H9 (cell line): ENCODE measurements at regions not wholly inside any gene's neighbourhood (a gene's known extent, or its start where the extent isn't known, plus 50 kb on each side); places are given as distances from the start of the nearest gene placed in this dataset.

ENCODE experiments used
- DNase-seq: peaks from one replicate; pipeline ENCODE4 v3.0.0-alpha.2; 2017
- H2AFZ ChIP-seq: one replicate; pipeline ENCODE4 v1.6.1; 2013; ENCODE audit warnings: mild to moderate bottlenecking, low read length, control low read depth, moderate library complexity
- H2AK5ac ChIP-seq: 2 replicates; pipeline ENCODE4 v1.6.1; 2013; ENCODE audit warnings: low read length, control low read depth, mixed read lengths; ENCODE audit not compliant: insufficient read length
- H2BK120ac ChIP-seq: one replicate; pipeline ENCODE4 v1.6.1; 2013; ENCODE audit warnings: low read depth, mild to moderate bottlenecking, low read length, control low read depth, inconsistent platforms; ENCODE audit not compliant: poor library complexity, severe bottlenecking
- H2BK12ac ChIP-seq: 2 replicates; pipeline ENCODE4 v1.6.1; 2013; ENCODE audit warnings: low read length, control low read depth, mixed read lengths, low read depth; ENCODE audit not compliant: insufficient read length
- H2BK15ac ChIP-seq: 2 replicates; pipeline ENCODE4 v1.6.1; 2013; ENCODE audit warnings: low read depth, low read length, control low read depth
- H2BK20ac ChIP-seq: one replicate; pipeline ENCODE4 v1.6.1; 2013; ENCODE audit warnings: low read depth, mild to moderate bottlenecking, low read length, control low read depth, inconsistent platforms; ENCODE audit not compliant: poor library complexity, severe bottlenecking
- H2BK5ac ChIP-seq: 2 replicates; pipeline ENCODE4 v1.6.1; 2013; ENCODE audit warnings: low read length, control low read depth, mixed read lengths; ENCODE audit not compliant: insufficient read length
- H3K14ac ChIP-seq: 2 replicates; pipeline ENCODE4 v1.6.1; 2013; ENCODE audit warnings: low read length, control low read depth; ENCODE audit not compliant: insufficient read depth
- H3K18ac ChIP-seq: 2 replicates; pipeline ENCODE4 v1.6.1; 2013; ENCODE audit warnings: low read depth, mild to moderate bottlenecking, mixed read lengths, low read length, control low read depth; ENCODE audit not compliant: insufficient read length
- H3K23ac ChIP-seq: 2 replicates; pipeline ENCODE4 v1.6.1; 2013; ENCODE audit warnings: low read length, control low read depth, mixed read lengths, low read depth; ENCODE audit not compliant: insufficient read length
- H3K23me2 ChIP-seq: 2 replicates; pipeline ENCODE4 v1.6.1; 2013; ENCODE audit warnings: low read depth, mild to moderate bottlenecking, mixed read lengths, low read length, control low read depth; ENCODE audit not compliant: insufficient read length, poor library complexity, severe bottlenecking
- H3K27ac ChIP-seq: 2 replicates; pipeline ENCODE4 v1.5.1; 2013; ENCODE audit warnings: low read length, control low read depth, mixed read lengths, low read depth; ENCODE audit not compliant: insufficient read length
- H3K27me3 ChIP-seq: 2 replicates; pipeline ENCODE4 v1.6.1; 2013; ENCODE audit warnings: low read length, control low read depth, inconsistent platforms; ENCODE audit not compliant: insufficient read depth
- H3K4ac ChIP-seq: 2 replicates; pipeline ENCODE4 v1.6.1; 2013; ENCODE audit warnings: low read depth, mild to moderate bottlenecking, control low read depth, inconsistent platforms, low read length, moderate library complexity
- H3K4me1 ChIP-seq: 2 replicates; pipeline ENCODE4 v1.6.1; 2013; ENCODE audit warnings: low read length, control low read depth, inconsistent platforms; ENCODE audit not compliant: insufficient read depth
- H3K4me2 ChIP-seq: 2 replicates; pipeline ENCODE4 v1.6.1; 2013; ENCODE audit warnings: low read length, control low read depth, mixed read lengths; ENCODE audit not compliant: insufficient read length, insufficient read depth
- H3K56ac ChIP-seq: 2 replicates; pipeline ENCODE4 v1.6.1; 2013; ENCODE audit warnings: low read depth, mild to moderate bottlenecking, mixed read lengths, low read length, control low read depth; ENCODE audit not compliant: insufficient read length
- H3K79me1 ChIP-seq: 2 replicates; pipeline ENCODE4 v1.6.1; 2013; ENCODE audit warnings: low read depth, mild to moderate bottlenecking, moderate library complexity, low read length, control low read depth, inconsistent platforms; ENCODE audit not compliant: insufficient read depth, poor library complexity, severe bottlenecking
- H3K79me2 ChIP-seq: 2 replicates; pipeline ENCODE4 v1.6.1; 2013; ENCODE audit warnings: low read length, control low read depth, inconsistent platforms; ENCODE audit not compliant: insufficient read depth
- H3K9ac ChIP-seq: 2 replicates; pipeline ENCODE4 v1.6.1; 2013; ENCODE audit warnings: low read length, control low read depth, mixed read lengths; ENCODE audit not compliant: insufficient read length; ENCODE audit errors: extremely low read depth
- H3K9me3 ChIP-seq: one replicate; pipeline ENCODE4 v1.6.1; 2013; ENCODE audit warnings: low read depth, low read length, inconsistent platforms; ENCODE audit not compliant: control insufficient read depth
- H3T11ph ChIP-seq: one replicate; pipeline ENCODE4 v1.6.1; 2013; ENCODE audit warnings: mild to moderate bottlenecking, low read length, control low read depth, inconsistent platforms
- H4K20me1 ChIP-seq: one replicate; pipeline ENCODE4 v1.6.1; 2013; ENCODE audit not compliant: control insufficient read depth, insufficient read length, insufficient read depth
- H4K5ac ChIP-seq: 2 replicates; pipeline ENCODE4 v1.6.1; 2013; ENCODE audit warnings: low read depth, mild to moderate bottlenecking, mixed read lengths, low read length, control low read depth; ENCODE audit not compliant: insufficient read length
- H4K8ac ChIP-seq: replicated peaks from 2 replicates; pipeline ENCODE4 v1.6.1; 2013; ENCODE audit warnings: low read length, control low read depth, mixed read lengths, low read depth; ENCODE audit not compliant: insufficient read length
- H4K91ac ChIP-seq: 2 replicates; pipeline ENCODE4 v1.6.1; 2013; ENCODE audit warnings: low read depth, mild to moderate bottlenecking, moderate library complexity, mixed read lengths, low read length, control low read depth; ENCODE audit not compliant: insufficient read length
- H3K27ac Mint-ChIP-seq, 3 experiments: 2 replicates in 2 of 3; 3 replicates in 1 of 3; pipeline ENCODE4 v1.8.0; 2020 to 2021; ENCODE audit warnings: mixed read lengths in 3 of 3, mild to moderate bottlenecking in 1 of 3, moderate library complexity in 1 of 3
- H3K27me3 Mint-ChIP-seq: 2 replicates; pipeline ENCODE4 v1.8.0; 2021; ENCODE audit warnings: low read depth, mild to moderate bottlenecking, moderate library complexity, mixed read lengths
- H3K36me3 Mint-ChIP-seq, 3 experiments: 2 replicates in 2 of 3; 3 replicates in 1 of 3; pipeline ENCODE4 v1.8.0; 2020 to 2021; ENCODE audit warnings: low read depth in 3 of 3, mixed read lengths in 3 of 3; ENCODE audit not compliant: insufficient read depth in 1 of 3
- H3K4me1 Mint-ChIP-seq, 2 experiments: 2 replicates each; pipeline ENCODE4 v1.8.0; 2020; ENCODE audit warnings: mixed read lengths in 2 of 2
- H3K4me3 Mint-ChIP-seq, 2 experiments: 2 replicates in 1 of 2; 3 replicates in 1 of 2; pipeline ENCODE4 v1.8.0; 2020 to 2021; ENCODE audit warnings: mild to moderate bottlenecking in 2 of 2, mixed read lengths in 2 of 2, moderate library complexity in 1 of 2
- H3K9me3 Mint-ChIP-seq, 2 experiments: 2 replicates in 1 of 2; 3 replicates in 1 of 2; pipeline ENCODE4 v1.8.0; 2020; ENCODE audit warnings: mild to moderate bottlenecking in 2 of 2, mixed read lengths in 2 of 2, moderate library complexity in 1 of 2
- WGBS: extraction: QIAGEN DNeasy Blood & Tissue Kit; methylation state at CpG from one replicate; pipeline ENCODE4 v1.1.7; 2013; ENCODE audit warnings: missing lambda C conversion rate, low lambda C conversion rate, mixed read lengths; ENCODE audit not compliant: insufficient read length; ENCODE audit errors: extremely low coverage; 5-methylcytosine and 5-hydroxymethylcytosine counted together
- TF ChIP-seq, protein P1 (sequence below): fragments of 200-600 bp; sonication (generic); conservative IDR thresholded peaks from 3 replicates; pipeline ENCODE4 v1.8.0; 2021; ENCODE audit warnings: antibody characterized with exemption, mild to moderate bottlenecking

DNA sequence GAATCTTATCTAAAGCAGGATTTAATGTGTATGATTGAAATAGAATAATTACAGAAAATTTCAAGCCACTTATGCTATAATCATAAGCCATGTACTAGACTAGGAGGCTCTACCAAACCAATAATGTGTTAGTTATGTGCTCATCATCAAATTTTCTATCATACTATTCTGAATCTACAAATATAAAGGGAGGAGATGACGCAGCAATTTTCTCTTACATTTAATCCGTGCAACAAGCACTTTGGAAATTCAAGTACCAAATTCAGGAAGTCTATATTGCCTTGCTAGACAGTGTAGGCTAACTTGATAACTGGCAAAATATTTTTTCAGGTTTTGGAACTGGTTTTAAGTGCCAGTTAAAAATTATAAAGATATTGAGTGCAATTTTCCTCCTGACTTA is 283.5 kb downstream of the C4orf33 start:
- no peak overlapping the region for H3T11ph ChIP-seq
- no peak overlapping the region for H3K56ac ChIP-seq
- H3K23ac ChIP-seq, result no peak overlapping the region
- no peak overlapping the region for H2AK5ac ChIP-seq
- H3K4me1 Mint-ChIP-seq, result no peaks in the 10 kb centered on the region
- H3K79me2 ChIP-seq, result no peaks in the 10 kb centered on the region
- no peaks in the 10 kb centered on the region for H3K4me1 ChIP-seq
- H3K9ac ChIP-seq, result no peak overlapping the region
- H3K36me3 Mint-ChIP-seq, result no peaks in the 10 kb centered on the region
- no peaks in the 10 kb centered on the region for H3K27me3 Mint-ChIP-seq
- H2AFZ ChIP-seq, result no peak overlapping the region
- no peaks in the 10 kb centered on the region for H4K20me1 ChIP-seq
- H4K5ac ChIP-seq, result no peak overlapping the region
- H2BK20ac ChIP-seq, result no peak overlapping the region
- no peak overlapping the region for H2BK15ac ChIP-seq
- H3K23me2 ChIP-seq, result no peaks in the 10 kb centered on the region
- H3K9me3 Mint-ChIP-seq, result no peaks in the 10 kb centered on the region
- H3K18ac ChIP-seq, result no peak overlapping the region
- no peak overlapping the region for H3K4me2 ChIP-seq
- TF ChIP-seq, protein P1, sequence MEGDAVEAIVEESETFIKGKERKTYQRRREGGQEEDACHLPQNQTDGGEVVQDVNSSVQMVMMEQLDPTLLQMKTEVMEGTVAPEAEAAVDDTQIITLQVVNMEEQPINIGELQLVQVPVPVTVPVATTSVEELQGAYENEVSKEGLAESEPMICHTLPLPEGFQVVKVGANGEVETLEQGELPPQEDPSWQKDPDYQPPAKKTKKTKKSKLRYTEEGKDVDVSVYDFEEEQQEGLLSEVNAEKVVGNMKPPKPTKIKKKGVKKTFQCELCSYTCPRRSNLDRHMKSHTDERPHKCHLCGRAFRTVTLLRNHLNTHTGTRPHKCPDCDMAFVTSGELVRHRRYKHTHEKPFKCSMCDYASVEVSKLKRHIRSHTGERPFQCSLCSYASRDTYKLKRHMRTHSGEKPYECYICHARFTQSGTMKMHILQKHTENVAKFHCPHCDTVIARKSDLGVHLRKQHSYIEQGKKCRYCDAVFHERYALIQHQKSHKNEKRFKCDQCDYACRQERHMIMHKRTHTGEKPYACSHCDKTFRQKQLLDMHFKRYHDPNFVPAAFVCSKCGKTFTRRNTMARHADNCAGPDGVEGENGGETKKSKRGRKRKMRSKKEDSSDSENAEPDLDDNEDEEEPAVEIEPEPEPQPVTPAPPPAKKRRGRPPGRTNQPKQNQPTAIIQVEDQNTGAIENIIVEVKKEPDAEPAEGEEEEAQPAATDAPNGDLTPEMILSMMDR, result no peak
- no peak overlapping the region for H2BK5ac ChIP-seq
- no peak for DNase-seq
- H3K4me3 Mint-ChIP-seq, result no peak overlapping the region
- H2BK120ac ChIP-seq, result no peak overlapping the region
- H3K9me3 ChIP-seq, result no peaks in the 10 kb centered on the region
- no peak overlapping the region for H2BK12ac ChIP-seq
- no CpG with 5 or more reads among the region's 2 CpGs for WGBS
- H3K27ac Mint-ChIP-seq, result no peak overlapping the region
- no peak overlapping the region for H3K14ac ChIP-seq
- H3K79me1 ChIP-seq, result no peaks in the 10 kb centered on the region
- no peak overlapping the region for H3K27ac ChIP-seq
- no peak overlapping the region for H4K8ac ChIP-seq
- H3K4ac ChIP-seq, result no peak overlapping the region
- no peaks in the 10 kb centered on the region for H3K27me3 ChIP-seq
- no peak overlapping the region for H4K91ac ChIP-seq
